Epithelial cell of proximal tubule (primary cell): ENCODE measurements at regions not wholly inside any gene's neighbourhood (a gene's known extent, or its start where the extent isn't known, plus 50 kb on each side); places are given as distances from the start of the nearest gene placed in this dataset.
"Not testable (repeated sequence)": the region's sequence is repeated elsewhere in the genome, so short reads cannot be mapped to it uniquely, and the experiment has no call there.

ENCODE experiments used
- DNase-seq: peaks from one replicate; pipeline ENCODE4 v3.0.0-alpha.2; 2011; ENCODE audit warnings: low read depth
- H3K4me3 ChIP-seq: 2 replicates; pipeline ENCODE4 v1.5.1; 2011; ENCODE audit warnings: low read depth, mild to moderate bottlenecking, low read length
- TF ChIP-seq, protein P1 (sequence below): conservative IDR thresholded peaks from 2 replicates; pipeline ENCODE4 v1.5.1; 2012; ENCODE audit warnings: low read depth, mild to moderate bottlenecking, low read length

DNA sequence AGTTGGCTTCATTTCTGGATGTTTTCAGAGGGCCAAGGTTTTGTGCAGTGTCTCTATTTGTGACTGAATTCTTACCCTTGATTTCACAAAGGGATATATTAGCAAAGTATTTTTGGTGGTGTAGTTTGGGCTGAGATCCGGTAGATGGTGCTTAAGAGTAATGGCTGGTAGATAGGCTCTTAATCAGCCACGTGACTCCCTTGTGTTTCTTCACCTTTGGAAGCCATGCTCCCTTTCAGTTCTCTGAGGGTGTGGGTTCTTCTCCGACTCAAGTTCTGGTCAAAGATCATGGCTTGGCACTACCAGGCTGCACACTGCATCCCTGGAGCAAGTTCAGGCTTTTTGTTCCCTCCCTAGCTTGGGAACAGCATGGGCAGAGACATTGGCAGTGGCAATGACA lies 887.3 kb downstream of the CDH8 start:
- DNase-seq = no peak
- H3K4me3 ChIP-seq = no peak overlapping the region
- TF ChIP-seq, protein P1, sequence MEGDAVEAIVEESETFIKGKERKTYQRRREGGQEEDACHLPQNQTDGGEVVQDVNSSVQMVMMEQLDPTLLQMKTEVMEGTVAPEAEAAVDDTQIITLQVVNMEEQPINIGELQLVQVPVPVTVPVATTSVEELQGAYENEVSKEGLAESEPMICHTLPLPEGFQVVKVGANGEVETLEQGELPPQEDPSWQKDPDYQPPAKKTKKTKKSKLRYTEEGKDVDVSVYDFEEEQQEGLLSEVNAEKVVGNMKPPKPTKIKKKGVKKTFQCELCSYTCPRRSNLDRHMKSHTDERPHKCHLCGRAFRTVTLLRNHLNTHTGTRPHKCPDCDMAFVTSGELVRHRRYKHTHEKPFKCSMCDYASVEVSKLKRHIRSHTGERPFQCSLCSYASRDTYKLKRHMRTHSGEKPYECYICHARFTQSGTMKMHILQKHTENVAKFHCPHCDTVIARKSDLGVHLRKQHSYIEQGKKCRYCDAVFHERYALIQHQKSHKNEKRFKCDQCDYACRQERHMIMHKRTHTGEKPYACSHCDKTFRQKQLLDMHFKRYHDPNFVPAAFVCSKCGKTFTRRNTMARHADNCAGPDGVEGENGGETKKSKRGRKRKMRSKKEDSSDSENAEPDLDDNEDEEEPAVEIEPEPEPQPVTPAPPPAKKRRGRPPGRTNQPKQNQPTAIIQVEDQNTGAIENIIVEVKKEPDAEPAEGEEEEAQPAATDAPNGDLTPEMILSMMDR = no peak

DNA sequence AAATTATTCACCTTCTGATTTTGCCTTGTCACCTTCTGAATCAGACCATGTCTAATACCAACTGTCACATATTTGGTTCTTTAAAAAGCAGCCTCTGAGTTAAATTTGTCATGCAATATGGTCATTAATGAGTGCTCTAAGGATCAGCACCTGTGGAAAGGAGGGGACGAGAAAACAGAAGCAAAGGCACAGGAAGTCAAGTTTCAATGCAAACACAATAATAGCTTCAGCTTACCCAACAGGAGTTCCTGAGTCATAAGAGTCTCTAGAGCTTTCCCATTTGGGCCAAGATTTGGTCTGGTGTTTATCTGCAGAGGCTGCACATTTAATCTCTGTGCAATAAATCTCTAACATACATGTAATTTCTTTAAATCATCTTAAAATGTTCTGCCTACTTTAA lies 889.8 kb downstream of the CDH8 start:
- H3K4me3 ChIP-seq = no peak overlapping the region
- TF ChIP-seq, protein P1 = no peak
- no peak for DNase-seq

DNA sequence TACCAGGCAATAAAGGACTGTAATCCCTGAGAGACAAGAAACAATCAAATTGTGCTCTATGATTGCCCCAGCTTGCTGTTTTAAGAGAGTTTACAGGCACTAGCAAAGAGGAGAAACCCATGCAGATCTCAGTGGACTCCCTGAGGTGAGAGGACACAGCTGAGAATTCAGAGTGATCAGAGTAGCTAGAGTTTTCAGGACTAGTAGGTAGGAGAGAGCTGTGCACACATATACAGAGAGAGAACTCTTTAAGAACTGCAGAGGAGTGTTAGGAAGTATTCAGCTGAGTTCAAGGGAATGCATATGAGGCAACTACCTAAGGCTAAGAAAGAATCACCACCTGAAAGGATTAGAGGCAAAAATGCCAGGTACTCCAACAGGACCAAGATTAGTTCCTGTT lies 904.8 kb downstream of the CDH8 start:
- TF ChIP-seq, protein P1 = no peak
- H3K4me3 ChIP-seq = no peak overlapping the region
- no peak for DNase-seq

DNA sequence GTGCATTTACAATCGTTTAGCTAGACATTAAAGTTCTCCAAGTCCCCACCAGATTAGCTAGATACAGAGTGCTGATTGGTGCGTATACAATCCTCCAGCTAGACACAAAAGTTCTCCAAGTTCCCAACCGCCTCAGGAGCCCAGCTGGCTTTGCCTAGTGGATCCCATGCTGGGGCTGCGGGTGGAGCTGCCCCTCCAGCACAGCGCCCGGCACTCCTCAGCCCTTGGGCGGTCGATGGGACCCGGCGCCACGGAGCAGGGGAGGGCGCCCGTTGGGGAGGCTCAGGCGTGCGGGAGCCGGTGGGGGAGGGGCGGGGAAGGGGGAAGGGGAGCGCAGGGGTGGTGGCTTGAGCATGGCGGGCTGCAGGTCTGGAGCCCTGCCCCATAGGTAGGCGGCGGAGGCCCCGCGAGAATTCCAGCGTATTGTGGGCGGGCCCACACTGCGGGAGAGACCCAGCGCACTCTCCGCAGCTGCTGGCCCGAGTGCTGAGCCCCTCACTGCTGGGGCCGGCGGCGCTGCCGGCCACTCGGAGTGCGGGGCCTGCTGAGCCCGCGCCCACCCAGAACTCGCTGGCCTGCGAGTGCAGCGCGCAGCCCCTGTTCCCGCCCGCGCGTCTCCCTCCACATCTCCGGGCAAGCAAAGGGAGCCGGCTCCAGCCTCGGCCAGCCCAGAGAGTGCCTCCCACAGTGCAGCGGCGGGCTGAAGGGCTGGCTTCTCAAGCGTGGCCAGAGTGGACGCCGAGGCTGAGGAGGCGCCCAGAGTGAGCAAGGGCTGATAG lies 907.5 kb downstream of the CDH8 start:
- DNase-seq = no peak
- TF ChIP-seq, protein P1 = no peak
- H3K4me3 ChIP-seq = no peak overlapping the region

DNA sequence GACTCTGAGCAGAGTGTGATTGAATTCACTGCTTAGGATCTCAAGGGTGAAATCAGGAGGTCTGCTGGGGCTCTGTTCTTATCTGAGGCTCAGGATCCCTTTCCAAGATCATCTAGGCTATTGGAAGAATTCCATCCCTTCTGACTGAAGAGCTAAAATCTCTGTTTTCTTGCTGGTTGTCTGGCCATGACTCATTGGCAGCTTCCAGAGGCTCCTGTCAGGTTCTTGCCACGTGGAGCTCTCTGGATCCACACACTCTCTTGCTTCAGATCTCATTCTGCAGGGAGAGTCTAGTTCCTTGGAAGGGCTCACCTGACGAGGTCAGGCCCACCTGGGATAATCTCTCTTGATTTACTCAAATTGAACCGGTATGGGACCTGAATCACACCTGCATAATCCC lies 930.7 kb downstream of the CDH8 start:
- no peak overlapping the region for H3K4me3 ChIP-seq
- DNase-seq = no peak
- TF ChIP-seq, protein P1 = no peak

DNA sequence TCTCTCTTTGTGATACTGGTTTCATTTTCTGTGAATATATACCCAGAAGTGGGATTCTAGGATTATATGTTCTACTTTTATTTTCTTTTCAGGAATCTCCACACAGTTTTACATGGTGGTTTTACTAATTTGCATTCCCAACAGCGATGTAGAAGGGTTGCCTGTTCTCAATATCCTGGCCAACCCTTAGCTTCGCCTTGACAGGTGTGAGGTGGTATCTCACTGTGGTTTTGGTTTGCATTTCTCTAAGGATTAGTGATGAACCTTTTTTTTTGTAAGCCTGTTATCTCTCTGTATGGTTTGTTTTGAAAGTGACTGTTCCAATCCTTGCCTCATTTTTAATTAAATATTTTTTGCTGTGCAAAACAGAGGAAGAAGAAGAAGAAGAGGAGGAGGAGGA lies 937.7 kb downstream of the CDH8 start:
- TF ChIP-seq, protein P1 = no peak
- H3K4me3 ChIP-seq = no peak overlapping the region
- no peak for DNase-seq

DNA sequence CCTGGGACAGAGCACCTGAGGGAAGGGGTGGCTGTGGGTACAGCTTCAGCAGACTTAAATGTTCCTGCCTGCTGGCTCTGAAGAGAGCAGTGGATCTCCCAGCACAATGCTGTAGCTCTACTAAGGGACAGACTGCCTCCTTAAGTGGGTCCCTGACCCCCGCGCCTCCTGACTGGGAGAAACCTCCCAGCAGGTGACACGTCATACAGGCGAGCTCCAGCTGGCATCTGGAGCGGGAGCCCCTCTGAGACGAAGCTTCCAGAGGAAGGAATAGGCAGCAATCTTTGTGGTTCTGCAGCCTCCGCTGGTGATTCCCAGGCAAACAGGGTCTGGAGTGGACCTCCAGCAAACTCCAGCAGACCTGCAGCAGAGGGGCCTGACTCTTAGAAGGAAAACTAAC lies 944.9 kb downstream of the CDH8 start:
- DNase-seq, H3K4me3 ChIP-seq: not testable (repeated sequence)
